GM12878 (cell line): ENCODE measurements at regions not wholly inside any gene's neighbourhood (a gene's known extent, or its start where the extent isn't known, plus 50 kb on each side); places are given as distances from the start of the nearest gene placed in this dataset.

Source experiments
- BACH1 ChIP-seq: fragments of 450-650 bp; IDR thresholded peaks from 2 replicates; pipeline ENCODE4 v1.6.1; 2017; ENCODE audit warnings: mild to moderate bottlenecking, borderline replicate concordance
- EZH2 ChIP-seq: IDR thresholded peaks from 2 replicates; pipeline ENCODE4 v1.6.1; 2012; ENCODE audit warnings: low read depth, mild to moderate bottlenecking, control low read depth, inconsistent platforms, low read length, borderline replicate concordance; ENCODE audit not compliant: control insufficient read depth
- GABPA ChIP-seq: IDR thresholded peaks from 2 replicates; pipeline ENCODE4 v1.6.1; 2014; ENCODE audit warnings: antibody characterized with exemption, low read depth, mild to moderate bottlenecking, inconsistent platforms
- JUND ChIP-seq: IDR thresholded peaks from 2 replicates; pipeline ENCODE4 v1.6.1; 2012; ENCODE audit warnings: low read depth, mild to moderate bottlenecking, low read length, improper control_type of control experiment, moderate library complexity
- NFIC ChIP-seq: IDR thresholded peaks from 2 replicates; pipeline ENCODE4 v1.6.1; 2012; ENCODE audit warnings: low read depth, mild to moderate bottlenecking, inconsistent platforms, low read length, moderate library complexity
- POLR2A ChIP-seq: IDR thresholded peaks from 2 replicates; pipeline ENCODE4 v1.6.1; 2011; ENCODE audit warnings: low read depth, mild to moderate bottlenecking, low read length
- TCF3 ChIP-seq: IDR thresholded peaks from 2 replicates; pipeline ENCODE4 v1.6.1; 2012; ENCODE audit warnings: low read depth, mild to moderate bottlenecking, low read length, borderline replicate concordance; ENCODE audit not compliant: insufficient read depth
- YY1 ChIP-seq: IDR thresholded peaks from 2 replicates; pipeline ENCODE4 v1.6.1; 2011; ENCODE audit warnings: low read depth, mild to moderate bottlenecking, low read length
- TF ChIP-seq, protein P1 (sequence below), 3 experiments: IDR thresholded peaks in 2 of 3; conservative IDR thresholded peaks in 1 of 3; 2 replicates each; pipeline ENCODE4 v1.5.1; 2011; ENCODE audit warnings: low read depth in 3 of 3, low read length in 3 of 3, mild to moderate bottlenecking in 3 of 3, control low read depth in 2 of 3, moderate library complexity in 2 of 3, inconsistent platforms in 1 of 3, mixed read lengths in 1 of 3; ENCODE audit not compliant: control insufficient read depth in 2 of 3, insufficient read depth in 1 of 3; ENCODE audit errors: extremely low read depth in 1 of 3

DNA sequence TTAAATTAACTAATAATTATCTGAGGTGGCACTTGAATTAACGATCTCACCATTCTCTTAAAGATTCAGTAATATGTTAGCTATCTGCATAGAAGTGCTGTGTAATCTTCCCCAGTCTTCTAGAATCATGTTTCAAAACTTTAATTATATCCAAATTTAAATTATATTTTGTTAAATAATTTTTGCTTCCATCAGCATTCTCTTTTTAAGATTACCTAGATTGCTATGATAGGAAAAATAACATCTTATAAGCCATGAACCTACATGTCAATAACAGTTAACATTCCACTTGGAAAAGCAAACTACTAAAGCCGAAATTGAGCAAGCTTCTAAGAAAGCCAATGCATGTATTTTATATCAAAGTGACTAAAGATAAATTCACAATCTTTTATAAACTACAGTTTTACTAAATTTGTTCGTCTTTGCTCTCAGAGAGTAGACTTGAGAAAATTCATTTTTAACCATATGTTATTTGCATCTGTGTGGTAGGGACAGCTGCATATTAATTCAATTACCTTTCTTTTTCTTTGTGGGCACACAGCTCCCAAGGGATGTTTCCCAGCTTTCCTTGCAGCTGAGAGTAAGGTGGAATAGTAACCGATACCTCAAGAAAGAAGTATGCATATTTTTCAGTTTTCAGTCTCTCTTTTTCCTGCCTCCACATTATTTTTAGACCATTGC is 105.4 kb upstream of the ABCB5 start:
- TF ChIP-seq BACH1 (no peak), NFIC (no peak), POLR2A (no peak), EZH2 (no peak), YY1 (no peak), TCF3 (no peak), GABPA (no peak), JUND (no peak)
- TF ChIP-seq, protein P1, sequence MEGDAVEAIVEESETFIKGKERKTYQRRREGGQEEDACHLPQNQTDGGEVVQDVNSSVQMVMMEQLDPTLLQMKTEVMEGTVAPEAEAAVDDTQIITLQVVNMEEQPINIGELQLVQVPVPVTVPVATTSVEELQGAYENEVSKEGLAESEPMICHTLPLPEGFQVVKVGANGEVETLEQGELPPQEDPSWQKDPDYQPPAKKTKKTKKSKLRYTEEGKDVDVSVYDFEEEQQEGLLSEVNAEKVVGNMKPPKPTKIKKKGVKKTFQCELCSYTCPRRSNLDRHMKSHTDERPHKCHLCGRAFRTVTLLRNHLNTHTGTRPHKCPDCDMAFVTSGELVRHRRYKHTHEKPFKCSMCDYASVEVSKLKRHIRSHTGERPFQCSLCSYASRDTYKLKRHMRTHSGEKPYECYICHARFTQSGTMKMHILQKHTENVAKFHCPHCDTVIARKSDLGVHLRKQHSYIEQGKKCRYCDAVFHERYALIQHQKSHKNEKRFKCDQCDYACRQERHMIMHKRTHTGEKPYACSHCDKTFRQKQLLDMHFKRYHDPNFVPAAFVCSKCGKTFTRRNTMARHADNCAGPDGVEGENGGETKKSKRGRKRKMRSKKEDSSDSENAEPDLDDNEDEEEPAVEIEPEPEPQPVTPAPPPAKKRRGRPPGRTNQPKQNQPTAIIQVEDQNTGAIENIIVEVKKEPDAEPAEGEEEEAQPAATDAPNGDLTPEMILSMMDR (IDR thresholded peaks at IDR 0.05 in 2 of 3, conservative IDR thresholded peaks at IDR 0.05 in 1 of 3; ENCODE audit: control insufficient read depth in 2 of 3, extremely low read depth in 1 of 3, insufficient read depth in 1 of 3, low read depth in 3 of 3, low read length in 3 of 3) = no peak
